ENCODE measurements at regions not wholly inside any gene's neighbourhood (a gene's known extent, or its start where the extent isn't known, plus 50 kb on each side); places are given as distances from the start of the nearest gene placed in this dataset.

GRCh38 chr15:54884312-54884711 is 312.4 kb downstream of the RSL24D1 start:
- no peak for DNase-seq (ENCODE audit: low spot score)
- intact Hi-C loops (cut with DNase I): no loop called here

- intact Hi-C loops (cut with DNase I): no loop called here
- DNase-seq (ENCODE audit: low spot score): no peak
These were observed 336.8 kb downstream of the RSL24D1 start for GRCh38 chr15:54859982-54860381.

GRCh38 chr15:54854667-54855066 is 342.1 kb downstream of the RSL24D1 start:
- intact Hi-C loops (cut with DNase I): no loop called here
- no peak for DNase-seq (ENCODE audit: low spot score)

GRCh38 chr15:54850101-54850500 is 346.6 kb downstream of the RSL24D1 start:
- intact Hi-C loops (cut with DNase I): no loop called here
- DNase-seq (ENCODE audit: low spot score): no peak

- DNase-seq (ENCODE audit: low spot score): no peak
- intact Hi-C loops (cut with DNase I): no loop called here
These were observed 353.7 kb downstream of the RSL24D1 start for GRCh38 chr15:54843006-54843405.

- no peak for DNase-seq (ENCODE audit: low spot score)
- intact Hi-C loops (cut with DNase I): no loop called here
These were observed 354.9 kb downstream of the RSL24D1 start for GRCh38 chr15:54841701-54842305.

- DNase-seq (ENCODE audit: low spot score): no peak
- intact Hi-C loops (cut with DNase I): no loop called here
These were observed 355.9 kb downstream of the RSL24D1 start for GRCh38 chr15:54840621-54841398.

- intact Hi-C loops (cut with DNase I): no loop called here
- DNase-seq (ENCODE audit: low spot score): no peak
These were observed 357.4 kb downstream of the RSL24D1 start for GRCh38 chr15:54839379-54839778.

GRCh38 chr15:54836052-54836795 is 360.5 kb downstream of the RSL24D1 start:
- intact Hi-C loops (cut with DNase I): no loop called here
- no peak for DNase-seq (ENCODE audit: low spot score)

- no peak for DNase-seq (ENCODE audit: low spot score)
- intact Hi-C loops (cut with DNase I): no loop called here
These were observed 366.9 kb downstream of the RSL24D1 start for GRCh38 chr15:54829821-54830220.

- no peak for DNase-seq (ENCODE audit: low spot score)
- intact Hi-C loops (cut with DNase I): no loop called here
These were observed 375.9 kb downstream of the RSL24D1 start for GRCh38 chr15:54820811-54821210.

- intact Hi-C loops (cut with DNase I): no loop called here
These were observed 376.6 kb downstream of the RSL24D1 start for GRCh38 chr15:54820098-54820497.

GRCh38 chr15:54816401-54816800 is 380.3 kb downstream of the RSL24D1 start:
- no peak for DNase-seq (ENCODE audit: low spot score)
- intact Hi-C loops (cut with DNase I): no loop called here

More at GRCh38 chr15:54820098-54820497, 376.6 kb downstream of the RSL24D1 start:
- no peak for DNase-seq (ENCODE audit: low spot score)

- DNase-seq (ENCODE audit: low spot score): no peak
These were observed 381.2 kb downstream of the RSL24D1 start for GRCh38 chr15:54815556-54815955.

GRCh38 chr15:54812383-54812782 is 384.4 kb downstream of the RSL24D1 start:
- intact Hi-C loops (cut with DNase I): no loop called here
- DNase-seq (ENCODE audit: low spot score): no peak

More at GRCh38 chr15:54815556-54815955, 381.2 kb downstream of the RSL24D1 start:
- intact Hi-C loops (cut with DNase I): no loop called here

GRCh38 chr15:54810496-54810895 is 386.2 kb downstream of the RSL24D1 start:
- intact Hi-C loops (cut with DNase I): no loop called here
- no peak for DNase-seq (ENCODE audit: low spot score)

- intact Hi-C loops (cut with DNase I): no loop called here
These were observed 386.7 kb downstream of the RSL24D1 start for GRCh38 chr15:54810031-54810430.

GRCh38 chr15:54808321-54808720 is 388.4 kb downstream of the RSL24D1 start:
- intact Hi-C loops (cut with DNase I): no loop called here

More at GRCh38 chr15:54810031-54810430, 386.7 kb downstream of the RSL24D1 start:
- DNase-seq (ENCODE audit: low spot score): no peak

GRCh38 chr15:54803987-54804386 is 392.8 kb downstream of the RSL24D1 start:
- intact Hi-C loops (cut with DNase I): no loop called here
- no peak for DNase-seq (ENCODE audit: low spot score)

More at GRCh38 chr15:54808321-54808720, 388.4 kb downstream of the RSL24D1 start:
- no peak for DNase-seq (ENCODE audit: low spot score)

- DNase-seq (ENCODE audit: low spot score): no peak
- intact Hi-C loops (cut with DNase I): no loop called here
These were observed 393.5 kb downstream of the RSL24D1 start for GRCh38 chr15:54803134-54803808.

All from cardiac septum (tissue), 1 donor.